Activated T-cell treated with anti-CD3 and anti-CD28 coated beads for 1 hour (primary cell): ENCODE measurements at regions not wholly inside any gene's neighbourhood (a gene's known extent, or its start where the extent isn't known, plus 50 kb on each side); places are given as distances from the start of the nearest gene placed in this dataset.

Experiments
- DNase-seq: peaks from one replicate; pipeline ENCODE4 v3.0.0-alpha.2; 2020; ENCODE audit warnings: low read depth

DNA sequence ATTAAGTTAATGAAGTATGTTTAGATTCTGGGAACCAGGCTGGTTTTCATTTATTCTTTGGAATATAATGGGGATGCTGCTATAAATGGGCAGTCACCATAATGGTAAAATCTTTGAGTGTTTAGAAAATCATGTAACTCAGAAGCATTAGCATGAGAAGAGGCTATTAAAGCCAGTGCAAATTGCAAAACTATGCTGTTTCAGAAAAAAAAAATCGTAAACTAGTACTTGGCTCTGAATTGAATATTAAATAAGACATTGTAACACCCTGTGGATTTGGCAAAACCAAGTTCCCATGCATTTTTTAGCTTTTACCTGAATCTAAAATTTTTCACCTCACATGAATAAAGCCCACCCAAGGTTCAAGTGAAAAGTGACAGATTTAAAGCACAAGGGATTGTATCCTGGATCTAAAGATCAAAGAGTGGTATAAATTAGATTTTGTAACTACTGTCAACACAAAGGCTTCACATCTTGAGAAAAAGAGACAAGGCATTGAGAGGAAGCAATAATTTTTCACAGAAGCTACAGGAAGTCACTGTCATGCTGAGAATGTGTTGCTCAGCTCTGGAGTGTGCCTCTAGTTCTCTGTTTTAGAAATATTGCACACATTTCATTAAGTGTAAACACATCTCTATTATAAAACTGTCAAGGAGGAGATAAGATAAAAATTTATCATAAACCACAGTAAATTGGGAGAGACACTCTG lies 142.2 kb downstream of the ABCA8 start:
- DNase-seq = no peak

DNA sequence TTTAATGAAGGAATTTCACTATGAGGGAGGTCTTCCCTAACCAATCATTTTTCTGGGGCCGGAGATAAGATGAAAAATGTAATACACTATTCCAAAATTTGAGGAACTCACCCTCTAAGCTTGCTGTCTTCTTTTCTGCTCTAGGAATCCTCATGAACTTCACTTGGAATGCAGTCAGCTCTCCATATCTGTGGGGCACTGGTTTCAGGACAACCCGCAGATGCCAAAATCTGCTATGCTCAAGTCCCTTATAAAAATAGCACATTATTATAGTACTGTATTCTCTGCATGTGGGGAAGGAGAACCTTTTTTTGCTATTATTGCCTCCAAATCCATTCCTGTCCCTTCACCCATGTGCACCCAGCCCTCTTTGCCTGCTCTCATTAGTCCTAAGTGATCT lies 146.0 kb downstream of the ABCA8 start:
- DNase-seq = no peak

DNA sequence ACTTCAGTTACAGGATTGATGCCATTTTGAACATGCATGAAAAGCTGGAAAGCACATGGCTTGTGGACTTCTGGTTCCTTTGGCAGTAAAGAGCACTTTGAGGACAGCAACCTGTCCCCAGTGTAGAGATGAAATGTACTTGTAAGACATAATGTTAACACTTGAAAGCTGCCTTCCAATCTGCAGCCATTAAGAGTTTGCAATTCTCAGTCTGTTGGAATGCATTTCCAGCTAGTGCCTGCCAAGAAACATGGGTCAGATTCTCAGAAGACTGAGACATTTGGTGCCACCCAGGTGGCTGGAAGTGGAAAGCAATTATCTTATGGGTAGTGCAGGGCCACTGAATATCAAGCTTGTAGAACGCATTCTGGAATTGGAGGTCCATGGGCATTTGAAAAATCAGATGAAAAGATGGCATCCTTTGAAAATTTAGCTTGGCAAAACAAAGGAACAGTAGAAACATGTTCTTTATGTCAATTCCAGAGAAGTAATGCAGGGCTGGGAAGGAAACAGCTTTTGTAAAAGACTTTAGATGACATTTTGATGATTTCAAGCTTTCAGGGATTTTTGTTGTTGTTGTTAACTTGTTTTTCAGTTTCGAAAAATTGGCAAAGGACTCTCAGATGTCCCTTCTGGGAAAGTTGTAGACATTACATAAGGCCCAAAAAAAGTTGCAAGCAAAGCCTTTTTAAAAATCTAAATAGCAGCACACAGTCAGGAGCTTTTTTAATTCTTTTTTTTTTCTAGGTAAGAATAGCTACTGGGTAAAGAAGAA lies 147.0 kb downstream of the ABCA8 start:
- no peak for DNase-seq

DNA sequence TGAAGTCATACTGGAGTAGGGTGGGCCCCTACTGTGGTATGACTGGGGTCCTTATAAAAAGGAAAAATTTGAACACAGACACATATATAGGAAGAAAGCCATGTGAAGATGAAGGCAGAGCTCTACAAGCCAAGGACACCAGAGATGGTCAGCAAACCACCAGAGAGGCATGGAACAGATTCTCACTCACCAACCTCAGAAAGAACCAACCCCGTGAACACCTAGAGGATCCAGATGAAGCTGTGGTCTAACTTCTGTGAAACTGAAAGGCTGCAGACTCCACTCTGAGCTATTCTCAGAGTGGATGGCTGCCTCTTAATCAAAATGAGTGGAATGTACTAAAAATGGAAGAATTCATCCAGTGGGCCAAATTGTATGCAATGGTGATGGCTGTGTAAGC lies 149.6 kb downstream of the ABCA8 start:
- no peak for DNase-seq

DNA sequence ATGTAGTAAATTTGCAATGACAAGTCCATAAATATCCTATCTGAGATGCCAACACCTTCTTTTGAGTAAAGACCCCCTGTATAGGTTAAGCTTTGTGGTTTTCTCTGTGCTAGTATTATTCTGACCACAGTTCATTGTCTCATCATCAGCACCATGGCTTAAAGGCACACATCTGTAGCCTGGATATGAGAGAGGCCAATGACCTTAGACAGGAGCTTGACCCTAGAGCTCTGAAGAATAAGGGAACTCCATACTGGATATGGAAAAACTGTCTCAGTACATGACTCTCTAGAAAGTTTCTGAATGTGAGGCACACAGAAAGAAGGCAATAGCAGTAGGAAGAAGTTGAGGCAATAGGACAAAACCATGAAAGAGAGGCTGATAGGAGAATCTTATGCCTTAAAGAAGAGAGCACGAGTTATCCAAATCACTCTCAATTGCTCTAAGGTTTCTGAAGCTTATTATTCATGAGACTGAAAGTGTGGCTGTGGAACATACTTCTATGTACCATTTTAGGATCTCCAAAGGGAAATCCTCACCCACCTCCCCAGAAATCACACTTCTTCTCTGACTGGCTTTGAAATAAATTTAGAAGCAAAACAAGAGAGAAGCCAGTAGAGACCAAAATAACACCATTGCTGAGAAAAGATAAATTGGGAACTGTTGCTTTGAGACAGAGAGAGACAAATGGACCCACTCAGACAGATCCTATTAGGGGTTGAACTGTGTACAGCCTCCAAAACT lies 150.2 kb downstream of the ABCA8 start:
- DNase-seq = no peak

DNA sequence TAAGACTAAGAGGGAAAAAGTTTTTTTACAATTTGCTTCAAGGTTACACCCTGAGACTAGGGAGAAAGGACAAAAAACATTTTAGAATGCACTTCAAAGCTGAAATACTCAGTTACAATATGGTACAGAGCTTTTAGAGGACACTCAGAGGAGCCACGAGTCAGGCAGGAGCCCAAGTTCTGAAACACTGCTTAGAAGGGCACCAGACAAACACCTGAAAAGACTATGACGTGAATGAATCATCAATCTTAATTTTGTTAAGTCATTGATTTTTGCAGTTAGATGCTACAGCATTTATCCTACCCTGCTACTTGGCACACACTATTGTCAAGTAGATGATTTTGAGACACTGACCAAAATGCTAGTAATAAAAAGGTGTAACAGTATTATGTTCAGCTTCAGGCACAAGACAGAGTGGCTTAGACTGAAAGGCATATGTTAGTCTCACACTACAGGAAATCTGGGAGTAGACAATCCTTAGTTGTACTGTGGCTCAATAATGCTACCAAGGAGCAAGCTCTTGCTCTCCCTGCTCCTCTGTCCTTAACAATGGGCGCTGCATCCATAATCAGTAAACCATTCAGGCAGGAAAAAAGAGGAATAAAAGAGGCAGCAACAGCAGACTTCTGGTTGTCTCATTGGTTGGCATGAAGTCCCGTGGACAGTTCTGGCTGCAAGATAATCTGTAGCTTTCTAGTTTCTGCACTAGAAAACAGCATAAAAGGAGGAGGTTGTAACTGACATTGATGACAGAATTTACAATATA lies 151.8 kb downstream of the ABCA8 start:
- no peak for DNase-seq

DNA sequence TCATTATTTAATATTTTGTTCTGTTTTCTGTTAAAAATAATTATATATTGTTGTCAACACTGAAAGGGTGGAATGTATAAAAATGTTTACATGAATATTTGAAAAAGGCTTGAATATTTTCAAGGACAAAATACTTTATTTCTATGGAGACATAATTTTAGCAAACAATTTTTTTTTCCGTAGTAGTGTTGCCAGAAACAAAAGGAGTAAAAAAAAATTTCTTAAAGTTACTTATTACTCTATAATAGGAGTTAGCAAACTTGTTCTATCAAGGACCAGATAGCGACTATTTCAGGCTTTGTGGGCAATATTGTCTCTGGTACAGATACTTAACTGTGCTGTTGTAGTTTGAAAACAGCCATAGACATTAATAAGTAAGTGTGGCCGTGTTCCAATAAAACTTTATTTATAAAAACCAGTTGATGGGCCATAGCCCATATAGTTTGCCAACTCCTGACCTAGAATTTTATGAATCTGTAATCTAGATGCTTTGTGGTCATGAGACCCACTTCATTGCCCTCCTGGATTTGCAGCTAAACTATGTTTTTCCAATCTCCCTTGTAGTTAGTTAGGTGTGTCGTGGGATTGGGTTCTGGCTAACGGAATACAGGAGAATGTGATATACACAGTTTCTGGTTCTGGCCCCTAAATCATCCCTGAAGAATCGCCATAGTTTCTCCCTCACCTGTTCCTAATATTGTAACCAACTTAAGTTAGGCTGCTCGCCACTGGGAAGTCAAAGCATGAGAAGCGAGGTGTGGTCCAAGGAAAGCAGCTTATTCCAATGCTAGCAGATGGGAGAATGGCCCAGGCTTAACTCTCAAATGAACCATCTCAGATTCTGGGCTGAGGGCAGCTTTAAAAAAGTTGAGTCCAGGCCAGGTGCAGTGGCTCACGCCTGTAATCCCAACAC lies 153.6 kb downstream of the ABCA8 start:
- no peak for DNase-seq

DNA sequence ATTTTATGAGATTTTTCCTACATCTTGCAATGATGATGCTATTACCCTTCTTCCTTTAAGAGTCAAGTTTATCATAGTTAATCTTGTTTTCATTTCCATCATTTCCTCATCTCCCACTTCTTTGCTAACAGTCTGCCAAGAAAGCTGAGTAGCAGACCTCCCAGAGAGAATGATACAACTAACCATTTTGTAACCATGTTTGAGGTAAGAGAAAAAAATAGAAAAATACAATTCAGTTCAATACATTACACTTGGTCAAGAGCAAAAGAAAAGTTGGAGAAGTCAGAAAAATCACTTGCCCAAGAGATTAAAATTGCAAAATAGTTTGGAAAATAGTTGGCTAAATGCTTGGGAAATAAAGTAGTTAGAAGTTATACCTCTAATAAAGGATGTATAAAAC lies 154.4 kb downstream of the ABCA8 start:
- DNase-seq = no peak

DNA sequence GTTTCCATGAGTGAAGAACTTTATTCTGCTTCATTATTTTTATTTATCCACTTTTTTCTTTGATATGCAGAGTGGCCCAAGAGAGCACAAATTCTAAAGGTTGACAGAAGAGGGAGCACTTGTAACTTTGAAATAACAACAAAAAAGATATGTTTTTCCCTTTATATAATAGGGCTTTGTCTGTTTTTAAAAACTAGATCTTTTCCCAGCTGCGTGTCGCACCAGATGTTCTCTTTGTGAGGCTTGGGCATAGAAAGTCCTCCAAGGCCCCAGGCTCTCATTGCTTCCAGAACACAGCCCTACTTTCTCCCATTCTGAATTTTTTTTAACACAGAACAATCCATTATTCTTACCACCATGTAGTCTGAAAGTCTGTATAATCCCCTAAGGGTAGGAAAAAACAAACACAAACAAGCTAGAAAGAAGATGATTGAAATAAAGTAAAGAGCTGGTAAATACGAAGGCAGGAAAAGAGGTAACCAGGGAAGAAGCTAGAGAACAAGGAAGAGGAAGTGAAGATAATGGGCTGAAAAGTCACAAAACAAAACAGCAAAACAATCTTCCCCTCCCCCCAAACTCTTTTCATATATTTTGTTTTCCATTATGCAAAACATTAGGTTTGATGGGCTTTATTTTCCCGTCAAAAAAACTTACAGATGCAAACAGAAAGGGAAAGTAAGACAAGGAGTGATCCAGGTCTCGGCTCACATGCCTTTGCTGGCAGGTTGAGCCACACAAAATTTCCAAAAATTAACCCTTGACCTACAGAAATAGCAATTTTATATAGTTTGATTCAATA lies 160.4 kb downstream of the ABCA8 start:
- DNase-seq = no peak

DNA sequence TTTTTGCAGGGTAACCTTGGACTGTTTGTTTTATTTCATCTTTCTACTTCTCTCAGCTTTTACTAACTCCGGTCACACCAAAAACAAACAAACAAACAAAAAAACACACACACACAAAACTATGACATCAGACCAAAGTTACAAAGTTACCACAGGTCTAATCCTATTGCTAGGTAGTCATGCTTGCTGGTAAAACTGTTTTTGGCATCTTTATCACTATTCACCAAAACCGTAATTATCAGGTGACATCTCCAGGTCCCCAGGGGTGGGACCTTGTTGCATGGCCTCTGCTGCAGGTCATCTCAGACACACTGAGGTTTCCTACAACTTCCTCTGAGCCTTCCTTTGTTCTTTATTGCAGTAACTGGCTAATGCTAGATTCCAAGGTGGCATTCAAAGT lies 162.3 kb downstream of the ABCA8 start:
- DNase-seq = no peak

DNA sequence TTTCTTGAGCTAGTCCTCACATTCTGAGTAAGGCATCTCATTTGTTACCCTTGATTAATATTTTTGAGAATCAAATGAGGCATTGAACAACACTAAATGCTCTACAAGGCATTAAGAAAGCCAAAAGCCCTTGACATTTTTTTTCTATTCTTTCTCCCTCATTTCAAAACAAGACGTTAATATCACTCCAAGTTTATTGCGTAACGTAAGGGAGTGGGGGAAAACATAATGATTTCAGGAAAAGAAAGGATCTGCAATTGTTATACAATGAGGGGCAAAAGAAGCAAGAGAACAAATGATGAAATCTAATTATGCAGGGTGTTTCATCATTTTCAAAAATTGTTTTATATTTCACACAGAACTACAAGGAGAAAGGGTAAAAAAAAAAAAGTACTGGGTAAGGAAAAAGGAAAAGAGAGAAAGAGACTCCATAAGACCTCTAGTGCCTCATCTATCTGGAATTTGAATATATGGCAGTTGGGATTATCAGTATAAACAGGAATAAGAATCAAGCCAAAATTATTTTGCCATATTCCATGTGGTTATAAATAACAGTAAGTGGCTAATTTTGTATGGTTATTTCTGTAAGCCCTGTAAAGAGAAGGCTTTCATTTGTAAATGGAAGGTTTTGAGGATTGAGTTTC lies 163.0 kb downstream of the ABCA8 start:
- DNase-seq = no peak

DNA sequence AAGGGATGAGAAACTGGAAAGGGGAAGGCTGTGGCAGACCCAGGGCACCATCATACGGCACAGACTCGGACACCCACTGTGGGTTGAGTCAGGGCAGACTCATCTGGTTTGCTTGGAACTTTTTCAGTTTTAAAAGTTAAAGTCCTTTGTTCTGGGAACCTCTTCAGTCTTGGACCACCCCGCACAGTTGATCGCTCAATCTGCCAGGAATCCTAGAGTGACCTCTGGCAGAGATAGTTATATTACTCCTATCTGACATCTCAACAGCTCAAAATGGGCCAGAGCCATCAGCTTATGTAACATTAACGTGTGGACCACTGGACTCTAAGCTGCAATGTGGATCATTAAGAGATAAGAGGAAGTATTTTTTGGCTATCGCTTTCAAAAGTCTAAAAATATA lies 164.3 kb downstream of the ABCA8 start:
- no peak for DNase-seq

DNA sequence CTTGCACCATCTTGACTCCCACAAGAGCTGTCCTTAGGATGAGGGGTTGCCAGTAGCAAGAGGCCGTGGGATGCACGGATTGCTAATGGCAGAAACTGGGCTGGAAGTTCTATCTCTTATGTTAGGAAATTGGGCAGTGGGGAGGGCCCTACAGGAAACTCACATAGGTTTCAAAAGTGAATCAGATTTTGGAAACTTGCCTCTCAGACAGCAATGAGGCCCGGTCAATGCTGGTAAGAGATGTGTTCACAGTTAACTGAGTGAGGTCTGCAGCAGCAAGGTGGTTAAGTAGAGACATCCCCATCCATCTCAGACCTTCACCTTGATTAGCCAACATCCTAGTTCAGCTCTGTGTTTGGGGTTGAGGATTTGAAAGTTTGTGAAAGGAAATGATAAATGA lies 164.7 kb downstream of the ABCA8 start:
- DNase-seq = no peak

DNA sequence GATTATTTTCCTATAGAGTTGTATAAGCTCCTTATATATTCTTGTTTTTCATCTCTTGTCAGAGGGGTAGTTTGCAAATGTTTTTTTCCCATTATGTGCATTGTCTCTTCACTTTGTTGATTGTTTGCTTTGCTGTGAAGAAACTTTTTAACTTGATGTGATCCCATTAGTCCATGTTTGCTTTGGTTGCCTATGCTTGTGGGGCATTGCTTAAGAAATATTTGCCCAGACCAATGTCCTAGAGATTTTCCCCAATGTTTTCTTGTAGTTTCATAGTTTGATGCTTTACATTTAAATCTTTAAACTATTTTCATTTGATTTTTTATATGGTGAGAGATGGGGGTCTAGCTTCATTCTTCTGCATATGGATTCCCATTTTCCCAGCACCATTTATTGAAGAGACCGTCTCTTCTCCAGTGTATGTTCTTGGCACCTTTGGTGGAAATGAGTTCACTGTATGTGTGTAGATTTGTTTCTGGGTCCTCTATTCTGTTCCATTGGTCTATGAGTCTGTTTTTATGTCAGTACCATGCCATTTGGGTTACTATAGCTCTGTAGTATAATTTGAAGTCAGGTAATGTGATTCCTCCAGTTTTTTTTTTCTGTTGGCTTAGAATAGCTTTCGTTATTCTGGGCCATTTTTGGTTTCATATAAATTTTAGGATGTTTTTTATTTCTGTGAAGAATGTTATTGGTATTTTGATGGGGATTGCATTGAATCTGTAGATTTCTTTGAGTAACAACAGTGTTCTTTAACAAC lies 165.8 kb downstream of the ABCA8 start:
- no peak for DNase-seq

DNA sequence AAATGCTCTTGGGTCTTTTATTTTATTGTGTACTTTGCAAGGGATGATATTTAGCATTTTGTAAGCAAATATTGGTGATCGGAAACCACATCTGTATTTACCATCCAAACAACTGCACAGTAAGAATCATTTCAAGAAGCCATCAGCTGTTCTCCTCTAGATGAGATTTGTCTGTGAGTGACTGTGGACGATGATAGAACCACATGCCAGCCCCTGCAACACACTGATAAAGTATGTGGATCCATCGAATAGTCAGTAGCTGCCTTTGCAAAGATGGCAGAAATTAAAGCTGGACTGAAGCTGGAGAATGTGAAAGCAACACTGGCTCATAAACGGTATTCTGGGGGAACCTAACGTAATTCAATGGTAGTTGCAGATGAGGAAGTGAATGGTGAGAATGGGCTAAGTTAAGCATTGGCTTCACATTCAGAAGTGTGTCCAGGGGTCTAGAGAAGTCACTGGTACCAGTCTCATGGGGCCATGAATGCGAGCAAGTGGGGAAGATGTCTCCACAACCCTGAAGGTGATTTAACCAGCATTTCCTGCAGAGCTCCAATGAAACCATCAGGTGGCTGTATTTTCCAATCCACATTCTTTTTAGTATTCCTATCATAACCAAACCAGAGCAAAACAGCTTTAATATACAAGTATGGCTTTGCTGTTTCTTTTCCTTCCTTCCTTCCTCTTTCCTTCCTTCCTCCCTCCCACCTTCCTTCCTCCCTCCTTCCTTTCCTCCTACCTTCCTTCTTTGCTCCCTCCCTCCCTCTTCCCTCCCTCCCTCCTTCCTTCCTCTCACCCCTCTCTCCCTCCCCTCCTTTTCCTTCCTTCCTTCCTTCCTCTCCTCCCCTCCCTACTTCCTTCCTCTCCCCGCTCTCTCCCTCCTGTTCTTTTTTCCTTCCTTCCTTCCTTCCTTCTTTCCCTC lies 169.4 kb downstream of the ABCA8 start:
- DNase-seq = no peak

DNA sequence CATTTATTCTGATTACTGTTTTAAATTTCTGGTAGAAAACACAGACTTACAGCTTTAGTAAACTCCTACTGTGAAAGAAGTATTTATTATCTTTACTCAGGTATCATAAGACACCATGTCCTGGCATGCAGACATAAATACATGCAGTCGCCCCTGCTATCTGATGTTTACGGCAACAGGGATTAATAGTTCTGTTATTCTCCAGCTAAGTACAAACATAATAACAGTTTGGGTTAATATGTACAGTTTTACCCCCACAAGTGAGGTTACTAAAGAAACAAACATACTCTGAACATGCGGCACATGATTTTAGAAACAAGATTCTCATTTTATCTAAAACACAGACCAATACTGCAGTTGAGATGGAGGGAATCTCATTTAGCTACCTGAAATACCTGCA lies 170.8 kb downstream of the ABCA8 start:
- DNase-seq = no peak

DNA sequence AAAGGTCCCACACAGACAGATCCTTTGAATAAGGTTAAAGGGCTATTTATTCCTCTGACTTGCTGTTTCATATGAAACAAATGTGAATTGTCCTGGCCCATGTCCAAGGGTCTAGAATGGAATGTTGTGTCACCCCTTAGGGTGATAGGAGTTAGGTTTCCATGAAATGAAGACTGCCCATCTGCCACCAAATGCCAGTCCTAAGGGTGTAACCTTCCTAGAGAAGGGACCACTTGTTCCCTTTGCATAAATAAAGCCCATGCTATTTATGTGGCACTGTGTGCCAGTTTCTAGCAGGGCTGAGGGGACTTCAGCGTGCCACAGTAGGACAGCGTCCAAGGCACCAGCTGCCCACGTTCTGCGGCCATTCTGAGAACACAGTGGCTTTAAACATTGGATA lies 171.3 kb downstream of the ABCA8 start:
- DNase-seq = no peak

DNA sequence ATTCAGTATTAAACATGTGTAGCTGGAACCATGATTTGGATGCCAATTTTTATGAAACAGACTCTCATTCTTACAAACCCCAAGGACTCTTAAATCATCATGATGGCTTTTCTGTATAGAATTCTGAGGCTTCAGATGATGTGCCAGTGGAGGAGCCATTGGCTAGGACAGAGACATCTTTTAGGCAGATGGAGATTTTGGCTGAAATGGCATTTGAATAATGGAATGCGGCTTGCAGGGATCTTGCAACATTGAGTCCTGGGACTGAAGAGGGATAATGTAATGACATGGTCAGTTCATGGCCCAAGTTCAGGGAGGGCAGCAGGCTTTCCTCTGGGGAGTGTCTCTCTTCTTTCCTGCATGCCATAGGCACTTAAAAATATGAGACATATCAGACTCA lies 172.4 kb downstream of the ABCA8 start:
- no peak for DNase-seq
